ENCODE measurements at regions not wholly inside any gene's neighbourhood (a gene's known extent, or its start where the extent isn't known, plus 50 kb on each side); places are given as distances from the start of the nearest gene placed in this dataset.

GRCh38 chr20:52470561-52470960 is 279.0 kb upstream of the ZFP64 start:
- no peak for TF ChIP-seq CTCF (IDR thresholded peaks at IDR 0.05 in 2 of 3, conservative IDR thresholded peaks at IDR 0.05 in 1 of 3; ENCODE audit: borderline replicate concordance in 1 of 3, insufficient read depth in 1 of 3, low read depth in 2 of 3, low read length in 2 of 3)
- TF ChIP-seq RAD21 (IDR thresholded peaks at IDR 0.05; ENCODE audit: low read depth) = no peak
- no peak for TF ChIP-seq POLR2A (IDR thresholded peaks at IDR 0.05; ENCODE audit: borderline replicate concordance, extremely low read depth, insufficient read depth, insufficient read length)
- TF ChIP-seq REST (IDR thresholded peaks at IDR 0.05; ENCODE audit: low read depth) = no peak
- TF ChIP-seq ZFX (IDR thresholded peaks at IDR 0.05) = no peak
- TF ChIP-seq POLR2AphosphoS5 (IDR thresholded peaks at IDR 0.05; ENCODE audit: low read depth, low read length) = no peak
- TF ChIP-seq SP1 (IDR thresholded peaks at IDR 0.05; ENCODE audit: low read depth) = no peak
- TF ChIP-seq MAX (IDR thresholded peaks at IDR 0.05) = no peak
- no peak for TF ChIP-seq TCF7L2 (IDR thresholded peaks at IDR 0.05; ENCODE audit: borderline replicate concordance, extremely low read depth, insufficient read depth, insufficient read length)
- TF ChIP-seq SRF (IDR thresholded peaks at IDR 0.05; ENCODE audit: low read depth) = no peak
- no peak for TF ChIP-seq EZH2 (IDR thresholded peaks at IDR 0.05)
- TF ChIP-seq YY1 (IDR thresholded peaks at IDR 0.05; ENCODE audit: extremely low read depth, insufficient replicate concordance, low read depth, low read length) = no peak
- TF ChIP-seq EGR1 (IDR thresholded peaks at IDR 0.05; ENCODE audit: low read depth) = no peak
- no peak for TF ChIP-seq CEBPB (IDR thresholded peaks at IDR 0.05; ENCODE audit: low read depth)

Data from HCT116 (cell line).